GM12878 (cell line): ENCODE measurements at regions not wholly inside any gene's neighbourhood (a gene's known extent, or its start where the extent isn't known, plus 50 kb on each side); places are given as distances from the start of the nearest gene placed in this dataset.

Experiments
- CREB1 ChIP-seq: IDR thresholded peaks from 2 replicates; pipeline ENCODE4 v1.6.1; 2012; ENCODE audit warnings: low read depth, mild to moderate bottlenecking, inconsistent platforms
- JUND ChIP-seq: IDR thresholded peaks from 2 replicates; pipeline ENCODE4 v1.6.1; 2012; ENCODE audit warnings: low read depth, mild to moderate bottlenecking, low read length, improper control_type of control experiment, moderate library complexity
- NFYB ChIP-seq: IDR thresholded peaks from 2 replicates; pipeline ENCODE4 v1.6.1; 2011; ENCODE audit warnings: low read depth, mild to moderate bottlenecking, low read length, improper control_type of control experiment, moderate library complexity; ENCODE audit not compliant: insufficient read depth
- NR2F1 ChIP-seq: fragments of 450-650 bp; conservative IDR thresholded peaks from 2 replicates; pipeline ENCODE4 v1.6.1; 2017; ENCODE audit warnings: mild to moderate bottlenecking
- SIN3A ChIP-seq: IDR thresholded peaks from 2 replicates; pipeline ENCODE4 v1.6.1; 2012; ENCODE audit warnings: low read depth, low read length, improper control_type of control experiment

- TF ChIP-seq SIN3A (no peak), NR2F1 (no peak), CREB1 (no peak), NFYB (no peak), JUND (no peak)
Observed at GRCh38 chr4:153065276-153065675, 129.2 kb downstream of the FHDC1 start.
